ENCODE measurements at regions not wholly inside any gene's neighbourhood (a gene's known extent, or its start where the extent isn't known, plus 50 kb on each side); places are given as distances from the start of the nearest gene placed in this dataset.

DNA sequence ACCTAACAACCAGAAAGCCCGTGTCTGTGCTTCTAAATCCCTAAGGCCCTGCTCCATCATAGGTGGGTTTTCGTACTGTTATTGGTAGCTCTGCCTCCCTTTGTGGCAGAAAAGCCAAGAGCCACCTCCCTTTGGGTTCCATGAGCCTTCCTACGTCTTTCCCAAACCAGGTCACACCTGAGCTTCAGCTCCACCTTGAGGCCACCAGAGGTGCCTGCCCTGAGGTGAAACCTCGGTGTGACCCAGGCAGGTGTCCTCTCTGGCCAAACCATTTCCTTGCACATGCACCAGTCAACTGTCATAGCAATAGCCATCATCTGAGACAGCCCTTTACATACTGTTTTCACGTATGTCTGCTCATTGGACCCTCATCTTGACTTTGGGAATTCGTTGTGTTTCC is 188.0 kb upstream of the RBPJ start:
- intact Hi-C loops (cut with micrococcal nuclease), result loop anchor here (5.0 kb wide), 3 partner anchors 51 to 189 kb away; partner anchors contain the start of gene RBPJ

DNA sequence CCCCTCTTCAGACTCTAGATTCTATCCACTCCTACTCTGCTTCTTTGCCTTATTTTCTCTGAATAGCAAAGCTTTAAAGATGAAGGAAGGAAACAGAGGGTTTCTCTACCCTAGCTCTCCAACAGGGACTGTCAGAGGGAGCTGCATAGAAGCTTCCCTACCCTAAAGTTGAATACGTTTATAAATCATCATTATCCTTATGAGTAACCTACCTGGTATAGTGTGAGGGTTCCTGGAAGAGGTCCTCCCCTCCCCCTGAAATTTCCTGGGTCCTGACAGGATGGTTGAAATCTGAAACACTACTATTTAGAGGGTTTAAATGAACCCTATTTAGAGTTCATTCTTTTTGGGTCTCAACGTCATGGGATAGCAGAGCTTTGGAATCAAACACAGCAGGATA is 187.0 kb upstream of the RBPJ start:
- intact Hi-C loops (cut with micrococcal nuclease), result loop anchor here (5.0 kb wide), 3 partner anchors 52 to 188 kb away; partner anchors contain the start of gene RBPJ

DNA sequence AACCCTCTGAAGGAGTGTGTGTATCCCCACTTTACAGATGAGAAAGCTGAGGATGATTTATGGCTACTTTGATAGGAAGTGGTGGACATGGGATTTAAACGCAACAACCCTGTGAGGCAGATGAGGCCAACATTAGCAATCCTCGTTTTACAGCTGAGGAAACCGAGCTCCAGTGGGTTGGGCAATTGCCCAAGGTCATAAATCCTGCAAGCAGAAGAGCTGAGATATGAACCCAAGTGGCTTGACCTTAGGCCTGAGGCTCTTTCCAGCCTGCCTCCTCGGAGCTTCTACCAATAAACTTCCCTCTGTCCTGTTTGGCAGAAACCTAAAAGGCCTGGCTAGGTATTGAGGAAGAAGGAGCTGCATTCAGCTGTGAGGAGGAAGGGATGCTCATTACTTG is 185.5 kb upstream of the RBPJ start:
- intact Hi-C loops (cut with micrococcal nuclease), result no loop called here

DNA sequence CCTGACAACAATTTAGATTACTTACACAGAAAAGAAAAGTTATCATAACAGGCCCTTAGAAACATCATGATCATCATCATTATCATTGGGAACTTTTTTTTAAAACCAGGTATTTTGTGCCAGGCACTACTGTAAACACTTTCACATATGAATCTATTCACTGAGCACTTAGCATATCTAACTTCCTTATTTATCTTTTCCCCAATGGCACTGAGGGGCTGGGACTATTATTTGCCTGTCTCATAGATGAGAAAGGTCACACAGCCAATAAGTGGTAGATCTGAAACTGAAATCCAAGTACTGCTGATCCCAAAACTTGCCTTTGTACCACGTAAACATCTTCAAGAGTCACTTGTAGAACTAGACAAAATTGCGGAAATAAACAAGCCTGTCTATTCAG is 184.2 kb upstream of the RBPJ start:
- intact Hi-C loops (cut with micrococcal nuclease), result no loop called here

DNA sequence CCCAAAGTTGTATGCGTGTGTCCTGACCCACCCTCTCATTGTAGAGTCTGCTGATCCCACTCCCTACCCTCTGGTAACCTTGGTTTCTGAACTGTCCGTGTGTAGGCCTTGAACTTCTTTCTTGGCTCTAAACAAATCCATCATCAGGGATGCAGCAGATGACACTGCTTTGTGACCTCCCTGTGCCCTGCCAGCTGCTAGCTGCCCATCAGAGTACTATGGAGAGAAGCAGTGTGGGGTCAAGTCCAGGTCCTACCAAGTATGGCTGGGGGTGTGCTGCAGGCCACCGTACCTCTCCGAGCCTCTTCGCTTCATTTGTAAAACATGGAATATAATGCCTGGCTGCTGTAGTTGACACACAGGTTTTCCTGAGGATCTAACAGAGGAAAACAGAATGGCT is 183.5 kb upstream of the RBPJ start:
- intact Hi-C loops (cut with micrococcal nuclease), result no loop called here

DNA sequence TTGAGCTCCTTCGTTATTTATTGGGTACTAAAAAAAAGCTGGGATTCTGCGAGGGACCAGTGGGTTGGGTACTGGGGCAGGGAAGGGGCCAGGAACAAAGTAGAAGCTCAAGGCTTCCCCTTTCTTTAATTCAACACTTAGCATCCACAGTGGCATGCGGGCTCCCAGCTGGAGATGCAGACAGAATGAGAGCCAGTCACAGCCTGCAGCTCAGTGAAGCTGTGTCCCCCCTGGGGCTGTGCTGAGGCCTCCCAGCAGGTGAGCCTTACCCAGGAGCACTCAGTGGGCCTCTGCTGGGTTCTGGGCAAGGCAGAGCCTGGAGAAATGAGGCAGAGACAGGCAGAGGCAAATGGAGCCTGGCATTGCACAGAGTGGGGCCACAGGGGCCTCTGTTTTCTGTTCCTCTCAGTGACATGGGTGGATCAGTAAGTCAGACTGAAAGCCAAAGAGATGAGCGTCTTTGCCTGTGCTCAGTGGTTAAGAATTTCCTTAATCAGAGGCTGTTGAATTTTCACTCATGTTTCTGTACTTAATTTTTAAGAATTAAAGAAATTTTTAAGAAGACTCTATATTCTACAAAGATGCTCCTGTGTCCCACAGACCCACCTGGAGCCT is 181.4 kb upstream of the RBPJ start:
- intact Hi-C loops (cut with micrococcal nuclease), result no loop called here

DNA sequence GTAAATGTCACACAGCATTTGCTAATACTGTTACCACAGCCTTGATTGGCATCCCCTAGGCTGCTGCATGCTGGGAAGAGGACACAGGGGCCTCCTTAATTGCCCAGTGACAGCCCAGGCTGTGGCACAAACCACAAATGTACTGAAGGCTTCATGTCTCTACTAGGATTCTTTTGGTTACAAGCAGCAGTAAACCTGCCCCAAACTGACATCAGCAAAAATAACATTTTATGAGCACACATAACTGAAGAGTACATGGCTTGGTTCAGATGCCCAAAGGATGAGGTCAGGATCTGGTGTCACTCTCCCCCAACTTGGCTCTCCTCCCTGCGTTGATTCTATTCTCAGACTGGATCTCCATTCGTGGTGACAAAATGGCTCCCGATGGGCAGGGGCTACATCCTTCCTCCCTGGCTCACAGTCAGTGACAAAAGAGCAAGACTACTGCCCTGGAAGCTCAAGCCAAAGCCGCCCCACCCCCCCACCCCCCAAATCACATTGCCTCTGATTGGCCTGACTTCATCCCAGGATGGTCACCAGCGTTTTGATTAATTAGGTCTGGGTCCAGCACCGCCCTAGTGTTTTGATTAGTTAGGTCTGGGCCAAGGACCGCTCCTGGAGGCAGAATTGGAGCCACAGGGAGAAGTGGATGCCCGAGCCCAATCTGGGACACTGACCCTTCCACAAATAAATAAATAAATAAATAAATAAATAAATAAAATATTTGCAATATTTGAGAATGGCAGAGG is 180.5 kb upstream of the RBPJ start:
- intact Hi-C loops (cut with micrococcal nuclease), result no loop called here

DNA sequence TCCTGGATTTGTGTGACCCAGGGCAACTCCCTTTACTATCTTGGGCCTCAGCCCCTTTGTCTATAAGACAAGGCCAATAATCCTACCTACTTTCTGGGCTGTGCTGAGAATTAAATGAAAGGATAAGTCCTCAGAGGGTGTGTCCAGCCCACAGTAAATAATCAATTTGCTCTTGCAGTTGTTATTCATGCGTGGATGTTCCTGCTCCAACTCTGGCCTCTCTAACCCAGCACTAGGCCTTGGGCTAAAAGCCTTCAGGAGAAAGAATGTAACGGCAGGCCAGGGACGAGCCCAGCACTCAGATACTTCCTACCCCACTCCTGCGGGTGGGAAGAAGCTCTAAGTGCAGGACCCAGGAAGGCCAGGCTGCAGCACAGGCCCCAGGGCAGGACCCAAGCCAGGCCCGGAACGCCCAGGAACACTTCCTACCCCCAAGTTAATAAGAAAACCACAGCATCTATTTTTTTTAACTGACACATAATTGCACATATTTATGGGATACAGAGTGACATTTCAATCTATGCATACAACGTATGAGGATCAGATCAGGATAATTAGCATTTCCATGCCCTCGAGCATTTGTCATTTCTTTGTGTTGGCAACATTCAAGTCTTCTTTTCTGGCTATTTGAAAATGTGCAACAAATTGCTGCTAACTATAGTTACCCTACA is 179.6 kb upstream of the RBPJ start:
- intact Hi-C loops (cut with micrococcal nuclease), result no loop called here

DNA sequence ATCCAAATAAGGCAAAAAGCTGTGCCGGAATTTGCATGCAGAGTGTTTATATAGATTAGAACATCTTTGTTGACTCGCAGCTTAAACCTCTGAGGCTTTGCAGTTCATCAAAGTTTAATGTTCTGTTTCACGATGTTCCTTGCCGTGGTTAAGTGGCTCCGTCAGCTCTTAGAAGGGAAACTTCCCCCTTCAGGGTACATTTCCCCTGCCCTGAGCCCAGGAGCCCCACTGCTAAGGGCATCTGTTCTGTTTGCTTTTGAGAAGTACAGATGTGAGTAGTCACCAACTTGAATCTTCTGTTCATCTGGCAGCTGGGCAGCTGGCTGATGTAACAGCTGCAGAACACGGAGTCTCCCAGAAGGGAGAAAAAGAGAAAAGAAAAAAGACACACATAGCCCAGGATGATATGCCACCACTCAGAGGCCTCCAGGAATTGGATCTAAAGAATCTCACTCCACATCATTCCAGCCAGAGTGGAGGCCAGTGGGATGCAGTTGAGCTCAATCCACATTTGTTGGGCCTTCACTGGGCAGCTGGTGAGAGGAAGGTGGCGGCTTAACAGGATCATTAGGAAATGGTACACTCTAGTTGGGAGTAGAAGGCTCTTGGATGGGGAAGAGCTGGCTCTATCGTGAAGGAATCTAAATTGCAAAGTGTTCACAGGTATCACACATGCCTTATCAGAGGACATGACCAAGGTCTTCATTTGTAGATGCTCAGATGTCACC is 178.7 kb upstream of the RBPJ start:
- intact Hi-C loops (cut with micrococcal nuclease), result no loop called here

DNA sequence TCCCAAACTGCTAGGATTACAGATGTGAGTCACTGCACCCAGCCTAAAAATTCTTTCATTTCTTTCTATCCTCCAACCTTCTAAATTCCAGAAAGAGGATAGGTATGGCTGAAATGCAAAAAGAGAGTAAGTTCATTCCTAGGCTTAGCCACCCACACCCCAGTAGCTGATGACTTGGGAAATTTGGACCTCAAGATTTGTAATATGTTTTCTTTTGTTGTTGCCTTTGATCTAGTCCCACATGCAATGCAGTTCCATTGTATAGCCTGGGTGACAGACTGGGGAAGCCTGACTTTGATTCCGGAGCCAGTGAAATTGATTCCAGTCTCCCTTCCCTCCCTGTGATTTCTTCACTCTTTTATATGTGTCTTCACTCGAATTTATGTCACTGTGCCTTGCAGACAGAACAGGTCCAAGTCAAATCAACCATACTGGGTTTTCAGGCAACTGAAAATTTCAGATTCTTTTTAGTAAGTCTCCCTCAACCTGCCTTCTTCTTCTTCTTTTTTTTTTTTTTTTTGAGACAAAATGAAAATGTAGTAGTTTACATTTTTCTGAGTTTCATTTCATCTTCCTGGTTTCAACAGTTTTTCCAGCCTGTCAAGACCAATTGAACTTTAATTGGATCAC is 176.2 kb upstream of the RBPJ start:
- intact Hi-C loops (cut with micrococcal nuclease), result loop anchor here (1.0 to 2.0 kb wide), 5 partner anchors 14 to 176 kb away; partner anchors contain the start of gene RBPJ

DNA sequence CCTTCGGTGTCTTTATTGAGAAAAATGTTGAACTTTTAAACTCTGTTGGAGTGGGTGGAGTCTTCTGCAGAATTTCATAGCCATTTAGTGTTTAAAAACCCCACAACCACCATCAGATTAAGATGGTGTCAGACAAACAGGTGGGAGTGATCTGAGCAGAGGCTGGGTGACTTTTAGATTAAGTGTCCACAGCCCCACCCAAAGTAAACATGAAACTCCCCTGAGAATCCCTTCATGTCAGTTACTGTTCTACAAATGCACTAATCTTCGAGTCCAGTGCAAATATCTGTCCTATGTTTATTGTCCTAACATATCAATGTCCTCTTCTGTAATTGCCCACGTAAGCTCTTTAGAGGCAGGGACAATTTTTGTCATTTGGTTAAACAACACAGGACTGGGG is 175.6 kb upstream of the RBPJ start:
- intact Hi-C loops (cut with micrococcal nuclease), result loop anchor here (1.0 to 2.0 kb wide), 5 partner anchors 14 to 176 kb away; partner anchors contain the start of gene RBPJ

DNA sequence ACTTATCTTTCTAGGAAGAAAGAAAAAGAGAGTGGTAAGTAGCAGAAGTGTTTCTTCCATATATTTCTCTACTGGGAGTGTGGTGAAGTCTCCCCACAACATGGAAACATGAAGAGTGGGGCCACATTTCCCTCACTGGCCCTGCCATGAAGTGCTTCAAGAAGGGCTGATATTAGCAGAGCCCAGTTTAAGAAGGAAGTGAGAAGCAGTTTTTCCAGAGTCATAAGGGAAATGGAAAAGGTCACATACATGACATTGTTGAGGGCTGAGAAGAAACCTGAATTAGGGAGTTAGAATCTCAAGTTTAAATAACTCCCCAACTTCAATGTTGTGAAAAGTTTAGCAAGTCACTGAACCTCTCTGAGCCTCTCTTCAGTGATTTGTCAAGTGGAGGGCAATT is 171.9 kb upstream of the RBPJ start:
- intact Hi-C loops (cut with micrococcal nuclease), result no loop called here

DNA sequence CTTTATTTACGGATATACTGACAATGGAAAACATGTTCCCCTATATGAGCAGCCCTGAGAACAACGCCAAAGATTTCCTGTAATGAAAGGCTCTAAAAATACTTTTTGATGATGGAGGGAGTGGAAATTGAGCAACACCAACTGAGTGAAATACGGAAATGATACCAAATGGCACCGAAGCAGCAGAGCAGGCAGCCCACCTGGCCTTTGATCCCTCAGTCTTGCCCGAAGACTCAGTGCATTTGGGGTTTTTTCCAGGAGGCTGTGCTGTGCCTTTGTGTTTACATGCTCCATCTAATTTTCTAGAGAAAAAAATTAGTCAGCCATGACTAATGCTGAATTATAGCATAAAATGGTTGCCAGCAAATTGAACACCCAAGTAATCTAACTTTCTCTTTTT is 169.9 kb upstream of the RBPJ start:
- intact Hi-C loops (cut with micrococcal nuclease), result no loop called here

DNA sequence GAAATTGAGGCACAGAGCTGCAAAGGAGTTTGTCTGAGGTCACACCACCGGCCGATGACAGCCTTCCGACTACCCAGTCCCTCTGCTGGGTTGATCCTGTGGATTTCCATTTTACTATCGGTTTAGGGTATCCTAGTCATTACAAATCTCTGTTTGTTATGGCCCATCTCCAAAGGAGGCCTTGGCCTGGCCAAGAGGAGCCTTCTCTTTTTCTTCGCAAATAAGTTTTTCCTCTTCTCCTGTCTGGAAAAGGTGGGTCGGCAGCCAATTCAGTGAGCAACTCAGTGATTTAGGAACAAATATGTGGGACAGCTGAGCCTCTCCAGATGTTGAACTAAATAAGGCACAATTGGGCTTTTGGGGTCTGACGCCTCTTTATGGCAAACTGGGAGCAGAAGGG is 169.2 kb upstream of the RBPJ start:
- intact Hi-C loops (cut with micrococcal nuclease), result no loop called here

DNA sequence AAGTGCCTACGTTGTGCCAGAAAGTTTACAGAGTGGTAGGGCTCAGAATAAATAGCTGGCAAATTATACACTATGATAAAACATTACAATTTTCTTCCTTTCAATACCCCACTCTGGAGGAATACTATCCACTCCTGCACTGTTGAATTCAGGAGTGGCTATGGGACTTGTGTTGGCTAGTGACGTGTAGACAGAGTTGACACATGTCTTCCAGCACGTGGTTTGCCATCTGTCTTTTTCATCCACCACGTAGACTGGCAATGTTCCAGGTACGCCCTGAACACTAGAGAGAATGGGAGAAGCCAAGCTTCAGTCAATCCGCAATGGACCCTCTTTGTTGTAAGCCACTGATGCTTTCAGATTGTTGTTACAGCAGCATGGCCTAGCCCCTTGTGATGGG is 168.8 kb upstream of the RBPJ start:
- intact Hi-C loops (cut with micrococcal nuclease), result no loop called here

DNA sequence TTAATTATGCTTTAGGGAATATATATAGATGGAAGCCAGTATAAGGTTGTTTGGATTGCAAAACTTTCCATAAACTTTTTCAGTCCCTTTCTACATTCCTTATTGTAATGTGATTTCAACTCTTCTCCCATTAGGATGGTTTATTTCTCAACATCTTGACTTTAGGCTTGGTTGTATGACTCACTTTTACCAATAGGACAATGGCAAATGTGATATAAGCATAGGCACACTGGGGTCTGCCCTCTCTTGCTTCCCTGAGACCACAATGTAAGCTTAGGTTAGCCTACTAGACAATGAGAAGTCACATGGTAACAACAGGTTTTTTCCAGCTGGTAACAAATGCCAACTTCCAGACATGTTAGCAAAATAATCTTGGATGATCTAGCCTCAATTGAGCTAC is 163.3 kb upstream of the RBPJ start:
- intact Hi-C loops (cut with micrococcal nuclease), result no loop called here

DNA sequence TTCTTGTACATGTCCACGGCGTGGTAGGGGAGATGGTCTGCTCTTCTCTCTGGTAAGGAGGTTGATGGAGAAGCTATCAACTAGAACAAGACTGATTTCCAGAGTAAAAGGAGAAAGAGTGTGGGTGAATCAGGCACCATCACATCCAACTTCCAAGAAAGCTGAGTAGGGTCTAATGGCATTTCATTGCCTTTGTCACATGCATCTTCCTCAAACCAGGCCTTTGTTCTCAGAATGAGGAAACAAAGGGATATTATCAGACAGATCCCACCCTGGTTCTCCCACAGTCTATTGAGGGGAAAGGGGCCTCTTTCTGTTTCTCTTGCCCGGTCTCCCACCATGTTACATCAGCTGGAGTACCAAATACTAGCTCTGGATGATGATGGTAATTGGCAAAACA is 160.2 kb upstream of the RBPJ start:
- intact Hi-C loops (cut with micrococcal nuclease), result no loop called here

DNA sequence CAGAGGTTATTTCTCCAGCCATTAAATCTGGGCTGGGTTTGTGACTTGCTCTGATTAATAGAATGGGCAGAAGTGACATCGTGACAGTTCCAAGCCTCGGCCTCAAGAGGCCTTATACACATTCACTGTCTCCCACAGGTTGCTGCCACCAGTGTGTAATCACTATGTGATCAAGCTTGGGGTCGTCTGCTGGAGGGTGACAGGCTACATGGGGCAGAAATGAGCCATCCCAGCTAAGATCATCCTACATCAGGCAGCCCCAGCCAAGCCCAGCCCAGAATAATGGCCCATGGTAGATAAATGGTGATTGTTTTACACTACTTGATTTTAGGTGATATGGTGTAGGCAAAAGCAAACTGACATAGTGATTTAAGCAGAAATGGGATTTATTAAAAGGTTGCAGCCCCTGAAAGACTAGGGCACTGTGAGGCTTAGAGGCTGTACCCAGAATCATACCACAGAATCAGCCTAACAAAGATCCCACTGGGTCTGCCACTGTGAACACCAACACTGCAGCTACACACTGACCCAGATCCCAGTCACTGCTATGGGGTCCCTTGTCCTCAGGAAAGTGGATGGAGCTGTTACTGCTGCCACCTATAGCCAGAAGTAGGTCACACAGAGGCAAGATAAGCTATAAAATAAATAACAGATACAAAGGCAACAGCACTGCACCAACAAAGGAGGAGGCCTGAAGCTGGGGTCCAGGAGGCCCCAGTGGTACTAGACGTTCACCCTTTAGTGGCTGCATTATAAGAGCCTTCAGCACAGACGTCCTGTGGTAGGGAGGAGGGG is 159.6 kb upstream of the RBPJ start:
- intact Hi-C loops (cut with micrococcal nuclease), result no loop called here

DNA sequence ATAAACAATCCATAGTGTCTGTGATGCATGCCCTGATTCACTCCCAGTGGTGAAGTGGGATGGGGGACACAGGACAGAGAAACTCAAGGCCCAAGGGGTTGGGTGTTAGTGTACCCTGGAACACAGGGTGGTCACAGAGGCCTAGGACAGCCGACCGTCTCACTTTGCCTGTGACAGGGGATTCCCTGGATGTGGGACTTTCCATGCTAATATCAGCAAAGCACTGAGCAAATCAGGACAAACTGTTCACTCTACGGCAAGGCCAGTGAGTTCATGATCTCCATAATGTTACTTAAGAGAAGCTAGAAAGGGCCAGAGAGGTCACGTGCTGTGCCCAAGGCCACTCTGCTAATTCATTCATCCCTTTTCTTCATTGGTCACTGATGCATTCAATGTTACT is 158.7 kb upstream of the RBPJ start:
- intact Hi-C loops (cut with micrococcal nuclease), result no loop called here
